Ovary (tissue), 7 donors: ENCODE measurements at regions not wholly inside any gene's neighbourhood (a gene's known extent, or its start where the extent isn't known, plus 50 kb on each side); places are given as distances from the start of the nearest gene placed in this dataset.

Experiments
- DNase-seq, 5 donors: peaks; one replicate each; pipeline ENCODE4 v3.0.0-alpha.2; 2019 to 2020
- H3K27ac ChIP-seq, 2 donors: fragments of 200-600 bp; one replicate each; pipeline versions ENCODE4 v1.5.1 to v1.8.0; 2019 to 2022
- H3K27me3 ChIP-seq: fragments of 200-600 bp; one replicate; pipeline ENCODE4 v1.8.0; 2022
- H3K36me3 ChIP-seq: fragments of 200-600 bp; sonication (generic); one replicate; pipeline ENCODE4 v1.5.1; 2019
- H3K4me1 ChIP-seq: one replicate; pipeline ENCODE4 v1.8.1; 2013; ENCODE audit warnings: mild to moderate bottlenecking, moderate library complexity; ENCODE audit not compliant: insufficient read depth
- H3K4me3 ChIP-seq: fragments of 200-600 bp; sonication (generic); one replicate; pipeline ENCODE4 v1.5.1; 2017
- H3K9me3 ChIP-seq, 2 donors: fragments of 200-600 bp in 1 of 2; sonication (generic) in 1 of 2; one replicate each; pipeline versions ENCODE4 v1.5.1 to v1.8.1; 2013 to 2019; ENCODE audit warnings: mild to moderate bottlenecking in 1 of 2, moderate library complexity in 1 of 2
- EP300 ChIP-seq: sonication (generic); formaldehyde crosslinking; IDR thresholded peaks from one replicate; pipeline ENCODE4 v1.6.1; 2017; ENCODE audit warnings: antibody characterized with exemption
- POLR2A ChIP-seq: fragments of 450-650 bp; IDR thresholded peaks from one replicate; pipeline ENCODE4 v1.6.1; 2017; ENCODE audit warnings: antibody characterized with exemption, mild to moderate bottlenecking, moderate library complexity
- WGBS, 3 donors: extraction: QIAGEN DNeasy Blood & Tissue Kit in 1 of 3; methylation state at CpG; one replicate each; pipeline versions ENCODE4 v1.1.5 to v1.1.7; 2013 to 2017; 5-methylcytosine and 5-hydroxymethylcytosine counted together
- intact Hi-C, 4 donors: fragments of 100-400 bp; cut with DNase I; formaldehyde crosslinking; loops; one replicate each; pipeline versions ENCODE4 v1.11.0 to v1.15.1; 2022 to 2023
- TF ChIP-seq, protein P1 (sequence below), 3 donors: fragments of 450-650 bp in 2 of 3; fragments of 200-600 bp in 1 of 3; IDR thresholded peaks; one replicate each; pipeline versions ENCODE4 v1.5.1 to v1.8.0; 2016 to 2022; ENCODE audit warnings: antibody characterized with exemption in 3 of 3, mild to moderate bottlenecking in 1 of 3
- donor health status: DM: no; HTN: no; CAD: no; lungs with moderate emphysema.
- donor health status: DM: no; HTN: no; CAD: no.
- donor health status: Bipolar disorder and iron deficiency.
- donor health status: DM: no; HTN: no; CAD: no.
- donor health status: DM: yes; HTN: yes; CAD: no.

DNA sequence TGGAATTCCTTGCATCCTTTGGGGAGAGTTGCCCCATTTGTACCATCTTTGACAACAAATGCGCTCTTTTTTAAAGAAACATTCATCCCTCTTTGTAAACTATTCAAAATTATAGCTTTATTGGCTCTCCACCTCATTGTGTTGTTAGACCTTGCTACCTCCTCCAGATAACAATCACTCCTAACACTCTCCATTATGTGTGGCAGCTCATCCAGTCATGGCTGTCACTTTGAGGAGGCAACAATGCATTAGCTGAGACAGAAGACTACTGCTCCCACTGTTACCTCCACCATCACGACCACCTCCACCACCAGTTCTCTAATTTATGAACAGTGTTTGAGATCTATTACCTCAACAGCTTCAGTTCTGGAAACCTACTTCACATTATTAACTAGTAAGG is 339.1 kb downstream of the FRK start:
- no peaks in the 10 kb centered on the region for H3K9me3 ChIP-seq

GRCh38 chr6:115720900-115721299 is 339.8 kb downstream of the FRK start:
- Histone ChIP-seq H3K36me3 (no peaks in the 10 kb centered on the region), H3K27ac (no peak overlapping the region), H3K4me3 (no peak overlapping the region), H3K27me3 (no peaks in the 10 kb centered on the region), H3K9me3 (no peaks in the 10 kb centered on the region), H3K4me1 (no peaks in the 10 kb centered on the region)
- no peak for DNase-seq
- intact Hi-C loops = no loop called here
- 84 to 91% (median 88%) methylated on average over 1 of the region's 1 CpG for WGBS, 3 donors
- TF ChIP-seq, protein P1, sequence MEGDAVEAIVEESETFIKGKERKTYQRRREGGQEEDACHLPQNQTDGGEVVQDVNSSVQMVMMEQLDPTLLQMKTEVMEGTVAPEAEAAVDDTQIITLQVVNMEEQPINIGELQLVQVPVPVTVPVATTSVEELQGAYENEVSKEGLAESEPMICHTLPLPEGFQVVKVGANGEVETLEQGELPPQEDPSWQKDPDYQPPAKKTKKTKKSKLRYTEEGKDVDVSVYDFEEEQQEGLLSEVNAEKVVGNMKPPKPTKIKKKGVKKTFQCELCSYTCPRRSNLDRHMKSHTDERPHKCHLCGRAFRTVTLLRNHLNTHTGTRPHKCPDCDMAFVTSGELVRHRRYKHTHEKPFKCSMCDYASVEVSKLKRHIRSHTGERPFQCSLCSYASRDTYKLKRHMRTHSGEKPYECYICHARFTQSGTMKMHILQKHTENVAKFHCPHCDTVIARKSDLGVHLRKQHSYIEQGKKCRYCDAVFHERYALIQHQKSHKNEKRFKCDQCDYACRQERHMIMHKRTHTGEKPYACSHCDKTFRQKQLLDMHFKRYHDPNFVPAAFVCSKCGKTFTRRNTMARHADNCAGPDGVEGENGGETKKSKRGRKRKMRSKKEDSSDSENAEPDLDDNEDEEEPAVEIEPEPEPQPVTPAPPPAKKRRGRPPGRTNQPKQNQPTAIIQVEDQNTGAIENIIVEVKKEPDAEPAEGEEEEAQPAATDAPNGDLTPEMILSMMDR (IDR thresholded peaks at IDR 0.05) = no peak
- TF ChIP-seq EP300 (no peak), POLR2A (no peak)

More for the DNA sequence above, 339.1 kb downstream of the FRK start:
- no peak for TF ChIP-seq POLR2A
- no peak for TF ChIP-seq EP300
- TF ChIP-seq, protein P1 (IDR thresholded peaks at IDR 0.05) = no peak
- no peak for DNase-seq
- H3K27ac ChIP-seq = no peak overlapping the region
- 63 to 74% (median 70%) methylated on average over 2 of the region's 2 CpGs for WGBS, 3 donors
- no peaks in the 10 kb centered on the region for H3K36me3 ChIP-seq
- H3K4me1 ChIP-seq = no peaks in the 10 kb centered on the region
- H3K4me3 ChIP-seq = no peak overlapping the region
- no peaks in the 10 kb centered on the region for H3K27me3 ChIP-seq
- intact Hi-C loops = no loop called here

GRCh38 chr6:115717472-115717871 is 343.2 kb downstream of the FRK start:
- H3K27ac ChIP-seq = no peak overlapping the region
- H3K4me3 ChIP-seq = no peak overlapping the region
- DNase-seq = no peak
- H3K4me1 ChIP-seq = no peaks in the 10 kb centered on the region
- TF ChIP-seq, protein P1 (IDR thresholded peaks at IDR 0.05) = no peak
- no peak for TF ChIP-seq POLR2A
- TF ChIP-seq EP300 = no peak
- no peaks in the 10 kb centered on the region for H3K9me3 ChIP-seq
- WGBS, 3 donors = 68 to 70% (median 68%) methylated on average over 1 of the region's 1 CpG
- no peaks in the 10 kb centered on the region for H3K36me3 ChIP-seq
- no peaks in the 10 kb centered on the region for H3K27me3 ChIP-seq
- intact Hi-C loops = no loop called here

- TF ChIP-seq POLR2A = no peak
- TF ChIP-seq EP300 = no peak
- TF ChIP-seq, protein P1 (IDR thresholded peaks at IDR 0.05) = no peak
- no peak for DNase-seq
- Histone ChIP-seq H3K9me3 (no peaks in the 10 kb centered on the region), H3K4me1 (no peaks in the 10 kb centered on the region), H3K27me3 (no peaks in the 10 kb centered on the region), H3K27ac (no peak overlapping the region), H3K36me3 (no peaks in the 10 kb centered on the region), H3K4me3 (no peak overlapping the region)
- intact Hi-C loops = no loop called here
Measured at GRCh38 chr6:115717062-115717461, 343.6 kb downstream of the FRK start.
